Transverse colon (tissue), 3 donors: ENCODE measurements at regions not wholly inside any gene's neighbourhood (a gene's known extent, or its start where the extent isn't known, plus 50 kb on each side); places are given as distances from the start of the nearest gene placed in this dataset.

ENCODE experiments used
- CTCF ChIP-seq, 5 experiments: fragments of 200-600 bp in 3 of 5; fragments of 450-650 bp in 2 of 5; sonication (generic) in 3 of 5; IDR thresholded peaks; 1 replicate in 2 of 5; 2 replicates in 3 of 5; pipeline ENCODE4 v1.5.1; 2016 to 2017; ENCODE audit warnings: antibody characterized with exemption in 5 of 5, inconsistent platforms in 3 of 5, mild to moderate bottlenecking in 2 of 5, moderate library complexity in 1 of 5
- EP300 ChIP-seq: sonication (generic); formaldehyde crosslinking; IDR thresholded peaks from one replicate; pipeline ENCODE4 v1.6.1; 2017; ENCODE audit warnings: antibody characterized with exemption, low read depth
- POLR2A ChIP-seq: fragments of 450-650 bp; IDR thresholded peaks from one replicate; pipeline ENCODE4 v1.6.1; 2016; ENCODE audit warnings: antibody characterized with exemption, mild to moderate bottlenecking, moderate library complexity

- TF ChIP-seq CTCF (IDR thresholded peaks at IDR 0.05) (no peak), EP300 (no peak), POLR2A (no peak)
Observed at GRCh38 chr2:217654168-217654567, 348.6 kb downstream of the TNS1 start.
